Psoas muscle (tissue), 7 donors: ENCODE measurements at regions not wholly inside any gene's neighbourhood (a gene's known extent, or its start where the extent isn't known, plus 50 kb on each side); places are given as distances from the start of the nearest gene placed in this dataset.
"Not testable (repeated sequence)": the region's sequence is repeated elsewhere in the genome, so short reads cannot be mapped to it uniquely, and the experiment has no call there.

Experiments
- ATAC-seq, 4 donors: fragments of 200-7000 bp; cut with Tn5 transposase; one replicate each; pipeline ENCODE4 v1.9.1; 2020; ENCODE audit warnings: moderate library complexity in 3 of 4, mild to moderate bottlenecking in 2 of 4
- DNase-seq, 2 donors: peaks; one replicate each; pipeline ENCODE4 v3.0.0-alpha.2; 2020
- H3K27ac ChIP-seq: fragments of 200-600 bp; one replicate; pipeline ENCODE4 v1.8.0; 2022
- H3K27me3 ChIP-seq, 3 donors: fragments of 200-600 bp in 1 of 3; one replicate each; pipeline versions ENCODE4 v1.6.1 to v1.8.0; 2013 to 2022; ENCODE audit warnings: low read length in 2 of 3, mild to moderate bottlenecking in 2 of 3, moderate library complexity in 1 of 3; ENCODE audit not compliant: insufficient read depth in 3 of 3
- H3K36me3 ChIP-seq, 2 donors: fragments of 200-600 bp in 1 of 2; one replicate each; pipeline versions ENCODE4 v1.6.1 to v1.8.0; 2013 to 2022; ENCODE audit warnings: low read depth in 1 of 2, mild to moderate bottlenecking in 1 of 2, moderate library complexity in 1 of 2; ENCODE audit not compliant: insufficient read depth in 1 of 2
- H3K4me1 ChIP-seq: fragments of 200-600 bp; one replicate; pipeline ENCODE4 v1.8.0; 2022
- H3K4me3 ChIP-seq: fragments of 200-600 bp; one replicate; pipeline ENCODE4 v1.8.0; 2022; ENCODE audit warnings: mild to moderate bottlenecking
- H3K9me3 ChIP-seq: fragments of 200-600 bp; one replicate; pipeline ENCODE4 v1.8.0; 2022
- CTCF ChIP-seq: fragments of 200-600 bp; IDR thresholded peaks from one replicate; pipeline ENCODE4 v1.8.0; 2022; ENCODE audit warnings: antibody characterized with exemption
- WGBS, 3 donors: extraction: QIAGEN DNeasy Blood & Tissue Kit; methylation state at CpG; one replicate each; pipeline versions ENCODE4 v1.1.6 to v1.1.7; 2013; 5-methylcytosine and 5-hydroxymethylcytosine counted together
- intact Hi-C, 2 donors: fragments of 100-400 bp; cut with DNase I; formaldehyde crosslinking; loops; one replicate each; pipeline versions ENCODE4 v1.11.0 to v1.14.2; 2022
- donor health status: healthy with polysubstance abuse.
- donor health status: DM: no; HTN: no; CAD: no; lungs with moderate emphysema.
- donor health status: Bipolar disorder and iron deficiency.
- donor health status: healthy.
- donor health status: DM: yes; HTN: yes; CAD: no.
- donor health status: DM: no; HTN: no; CAD: no.
- donor health status: DM: yes; HTN: yes; CAD: no.

GRCh38 chr1:29388170-29388569, 151.8 kb downstream of the PTPRU start:
- H3K27me3 ChIP-seq, result peaks cover 0 to 22% (median 1%) of the 10 kb centered on the region in 3 donors
- H3K36me3 ChIP-seq, result no peaks in the 10 kb centered on the region
- H3K4me1 ChIP-seq, result no peaks in the 10 kb centered on the region
- ATAC-seq (no peak), DNase-seq (no peak)
- no peak overlapping the region for H3K27ac ChIP-seq
- WGBS, 3 donors, result 61 to 70% (median 67%) methylated on average over 2 of the region's 2 CpGs
- intact Hi-C loops, result no loop called here
- no peak for TF ChIP-seq CTCF
- no peaks in the 10 kb centered on the region for H3K9me3 ChIP-seq
- H3K4me3 ChIP-seq, result no peak overlapping the region

- 72 to 82% (median 77%) methylated on average over 3 of the region's 3 CpGs for WGBS, 3 donors
- peaks cover 0 to 31% (median 2%) of the 10 kb centered on the region in 3 donors for H3K27me3 ChIP-seq
- H3K4me3 ChIP-seq, result no peak overlapping the region
- TF ChIP-seq CTCF, result no peak
- intact Hi-C loops, result no loop called here
- no peaks in the 10 kb centered on the region for H3K4me1 ChIP-seq
- no peaks in the 10 kb centered on the region for H3K36me3 ChIP-seq
- H3K9me3 ChIP-seq, result no peaks in the 10 kb centered on the region
- ATAC-seq, result no peak
- no peak for DNase-seq
- H3K27ac ChIP-seq, result no peak overlapping the region
Observed at GRCh38 chr1:29387210-29387609, 150.9 kb downstream of the PTPRU start.

- intact Hi-C loops, H3K27ac ChIP-seq, H3K36me3 ChIP-seq, H3K4me3 ChIP-seq, H3K9me3 ChIP-seq, H3K4me1 ChIP-seq, DNase-seq, ATAC-seq: not testable (repeated sequence)
- WGBS, 3 donors, result 96 to 100% (median 99%) methylated on average over 1 of the region's 1 CpG
- peaks cover 0 to 31% (median 5%) of the 10 kb centered on the region in 3 donors for H3K27me3 ChIP-seq
Observed at GRCh38 chr1:29386453-29386852, 150.1 kb downstream of the PTPRU start.

GRCh38 chr1:29385966-29386365, 149.6 kb downstream of the PTPRU start:
- no peak for TF ChIP-seq CTCF
- Histone ChIP-seq H3K4me1 (no peaks in the 10 kb centered on the region), H3K36me3 (no peaks in the 10 kb centered on the region), H3K27ac (no peak overlapping the region), H3K4me3 (no peak overlapping the region), H3K27me3 (peaks cover 0 to 31% (median 5%) of the 10 kb centered on the region in 3 donors), H3K9me3 (no peaks in the 10 kb centered on the region)
- ATAC-seq, result no peak
- DNase-seq, result no peak
- intact Hi-C loops, result no loop called here
- 81 to 83% (median 82%) methylated on average over 5 of the region's 5 CpGs for WGBS, 3 donors

GRCh38 chr1:29384496-29385015, 148.2 kb downstream of the PTPRU start:
- DNase-seq (no peak), ATAC-seq (no peak)
- intact Hi-C loops, result no loop called here
- Histone ChIP-seq H3K27me3 (peaks cover 0 to 31% (median 5%) of the 10 kb centered on the region in 3 donors), H3K36me3 (no peaks in the 10 kb centered on the region), H3K9me3 (no peaks in the 10 kb centered on the region), H3K4me1 (no peaks in the 10 kb centered on the region), H3K27ac (no peak overlapping the region), H3K4me3 (no peak overlapping the region)
- no peak for TF ChIP-seq CTCF
- WGBS, 3 donors, result 58 to 69% (median 64%) methylated on average over 9 of the region's 9 CpGs
